ENCODE measurements at regions not wholly inside any gene's neighbourhood (a gene's known extent, or its start where the extent isn't known, plus 50 kb on each side); places are given as distances from the start of the nearest gene placed in this dataset.

DNA sequence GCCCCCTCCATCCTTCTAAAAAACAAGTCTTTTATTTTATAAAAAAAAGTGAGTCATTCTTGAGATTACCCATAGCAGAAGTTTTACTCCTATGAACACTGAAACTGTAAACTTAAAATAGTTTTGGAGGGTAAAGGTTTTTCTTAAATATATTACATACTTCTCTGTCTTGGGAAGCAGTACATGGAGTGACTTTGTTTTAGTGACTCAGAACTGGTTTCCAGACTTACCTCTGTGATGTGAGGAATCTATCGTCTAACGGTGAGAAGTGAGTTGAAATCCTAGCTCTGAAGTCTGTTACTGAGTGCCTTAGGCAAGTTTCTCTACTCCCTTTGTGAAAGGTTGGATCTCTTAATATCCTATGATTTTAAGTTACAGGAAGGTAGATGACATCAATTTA lies 176.3 kb upstream of the POU3F1 start:
- ChIA-PET CTCF (interaction anchor here (0.6 to 1.2 kb wide), 2 partner anchors 151 to 293 kb away, joined by 3 read pairs; no protein-coding TSS in a partner anchor), POLR2A (no interaction called here)
- peaks cover 7% of the 10 kb centered on the region for H3K36me3 Mint-ChIP-seq
- DNase-seq (ENCODE audit: low spot score): no peak
- ATAC-seq: no peak
- H3K27ac Mint-ChIP-seq: no peak overlapping the region
- peaks cover 10% of the 10 kb centered on the region for H3K9me3 Mint-ChIP-seq
- peaks cover 52% of the 10 kb centered on the region for H3K4me1 Mint-ChIP-seq
- peaks cover 58% of the 10 kb centered on the region for H3K27me3 Mint-ChIP-seq (ENCODE audit: low read depth)
- TF ChIP-seq, protein P1, sequence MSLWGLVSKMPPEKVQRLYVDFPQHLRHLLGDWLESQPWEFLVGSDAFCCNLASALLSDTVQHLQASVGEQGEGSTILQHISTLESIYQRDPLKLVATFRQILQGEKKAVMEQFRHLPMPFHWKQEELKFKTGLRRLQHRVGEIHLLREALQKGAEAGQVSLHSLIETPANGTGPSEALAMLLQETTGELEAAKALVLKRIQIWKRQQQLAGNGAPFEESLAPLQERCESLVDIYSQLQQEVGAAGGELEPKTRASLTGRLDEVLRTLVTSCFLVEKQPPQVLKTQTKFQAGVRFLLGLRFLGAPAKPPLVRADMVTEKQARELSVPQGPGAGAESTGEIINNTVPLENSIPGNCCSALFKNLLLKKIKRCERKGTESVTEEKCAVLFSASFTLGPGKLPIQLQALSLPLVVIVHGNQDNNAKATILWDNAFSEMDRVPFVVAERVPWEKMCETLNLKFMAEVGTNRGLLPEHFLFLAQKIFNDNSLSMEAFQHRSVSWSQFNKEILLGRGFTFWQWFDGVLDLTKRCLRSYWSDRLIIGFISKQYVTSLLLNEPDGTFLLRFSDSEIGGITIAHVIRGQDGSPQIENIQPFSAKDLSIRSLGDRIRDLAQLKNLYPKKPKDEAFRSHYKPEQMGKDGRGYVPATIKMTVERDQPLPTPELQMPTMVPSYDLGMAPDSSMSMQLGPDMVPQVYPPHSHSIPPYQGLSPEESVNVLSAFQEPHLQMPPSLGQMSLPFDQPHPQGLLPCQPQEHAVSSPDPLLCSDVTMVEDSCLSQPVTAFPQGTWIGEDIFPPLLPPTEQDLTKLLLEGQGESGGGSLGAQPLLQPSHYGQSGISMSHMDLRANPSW (CRISPR knock-in tag; conservative IDR thresholded peaks at IDR 0.05; ENCODE audit: low read depth): no peak
- TF ChIP-seq, protein P2, sequence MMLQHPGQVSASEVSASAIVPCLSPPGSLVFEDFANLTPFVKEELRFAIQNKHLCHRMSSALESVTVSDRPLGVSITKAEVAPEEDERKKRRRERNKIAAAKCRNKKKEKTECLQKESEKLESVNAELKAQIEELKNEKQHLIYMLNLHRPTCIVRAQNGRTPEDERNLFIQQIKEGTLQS (CRISPR knock-in tag; conservative IDR thresholded peaks at IDR 0.05): no peak
- TF ChIP-seq SP1 (CRISPR knock-in tag; conservative IDR thresholded peaks at IDR 0.05) (no peak), TEAD1 (CRISPR knock-in tag; IDR thresholded peaks at IDR 0.05) (no peak), FOXJ3 (CRISPR knock-in tag; IDR thresholded peaks at IDR 0.05; ENCODE audit: borderline replicate concordance) (no peak), RORB (CRISPR knock-in tag; IDR thresholded peaks at IDR 0.05) (no peak), EMX1 (CRISPR knock-in tag; IDR thresholded peaks at IDR 0.05) (no peak), ZNF232 (CRISPR knock-in tag; IDR thresholded peaks at IDR 0.05) (no peak), TP53 (CRISPR knock-in tag; IDR thresholded peaks at IDR 0.05) (no peak), MXD4 (CRISPR knock-in tag; IDR thresholded peaks at IDR 0.05; ENCODE audit: borderline replicate concordance) (no peak), FOXP1 (CRISPR knock-in tag; IDR thresholded peaks at IDR 0.05; ENCODE audit: borderline replicate concordance) (no peak), ZNF121 (CRISPR knock-in tag; IDR thresholded peaks at IDR 0.05) (no peak)
- TF ChIP-seq, protein P3, sequence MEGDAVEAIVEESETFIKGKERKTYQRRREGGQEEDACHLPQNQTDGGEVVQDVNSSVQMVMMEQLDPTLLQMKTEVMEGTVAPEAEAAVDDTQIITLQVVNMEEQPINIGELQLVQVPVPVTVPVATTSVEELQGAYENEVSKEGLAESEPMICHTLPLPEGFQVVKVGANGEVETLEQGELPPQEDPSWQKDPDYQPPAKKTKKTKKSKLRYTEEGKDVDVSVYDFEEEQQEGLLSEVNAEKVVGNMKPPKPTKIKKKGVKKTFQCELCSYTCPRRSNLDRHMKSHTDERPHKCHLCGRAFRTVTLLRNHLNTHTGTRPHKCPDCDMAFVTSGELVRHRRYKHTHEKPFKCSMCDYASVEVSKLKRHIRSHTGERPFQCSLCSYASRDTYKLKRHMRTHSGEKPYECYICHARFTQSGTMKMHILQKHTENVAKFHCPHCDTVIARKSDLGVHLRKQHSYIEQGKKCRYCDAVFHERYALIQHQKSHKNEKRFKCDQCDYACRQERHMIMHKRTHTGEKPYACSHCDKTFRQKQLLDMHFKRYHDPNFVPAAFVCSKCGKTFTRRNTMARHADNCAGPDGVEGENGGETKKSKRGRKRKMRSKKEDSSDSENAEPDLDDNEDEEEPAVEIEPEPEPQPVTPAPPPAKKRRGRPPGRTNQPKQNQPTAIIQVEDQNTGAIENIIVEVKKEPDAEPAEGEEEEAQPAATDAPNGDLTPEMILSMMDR (IDR thresholded peaks at IDR 0.05): no peak
- TF ChIP-seq, protein P4, sequence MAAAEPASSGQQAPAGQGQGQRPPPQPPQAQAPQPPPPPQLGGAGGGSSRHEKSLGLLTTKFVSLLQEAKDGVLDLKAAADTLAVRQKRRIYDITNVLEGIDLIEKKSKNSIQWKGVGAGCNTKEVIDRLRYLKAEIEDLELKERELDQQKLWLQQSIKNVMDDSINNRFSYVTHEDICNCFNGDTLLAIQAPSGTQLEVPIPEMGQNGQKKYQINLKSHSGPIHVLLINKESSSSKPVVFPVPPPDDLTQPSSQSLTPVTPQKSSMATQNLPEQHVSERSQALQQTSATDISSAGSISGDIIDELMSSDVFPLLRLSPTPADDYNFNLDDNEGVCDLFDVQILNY (CRISPR knock-in tag; IDR thresholded peaks at IDR 0.05): no peak
- TF ChIP-seq, protein P5, sequence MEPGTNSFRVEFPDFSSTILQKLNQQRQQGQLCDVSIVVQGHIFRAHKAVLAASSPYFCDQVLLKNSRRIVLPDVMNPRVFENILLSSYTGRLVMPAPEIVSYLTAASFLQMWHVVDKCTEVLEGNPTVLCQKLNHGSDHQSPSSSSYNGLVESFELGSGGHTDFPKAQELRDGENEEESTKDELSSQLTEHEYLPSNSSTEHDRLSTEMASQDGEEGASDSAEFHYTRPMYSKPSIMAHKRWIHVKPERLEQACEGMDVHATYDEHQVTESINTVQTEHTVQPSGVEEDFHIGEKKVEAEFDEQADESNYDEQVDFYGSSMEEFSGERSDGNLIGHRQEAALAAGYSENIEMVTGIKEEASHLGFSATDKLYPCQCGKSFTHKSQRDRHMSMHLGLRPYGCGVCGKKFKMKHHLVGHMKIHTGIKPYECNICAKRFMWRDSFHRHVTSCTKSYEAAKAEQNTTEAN (CRISPR knock-in tag; IDR thresholded peaks at IDR 0.05): no peak
- TF ChIP-seq, protein P6, sequence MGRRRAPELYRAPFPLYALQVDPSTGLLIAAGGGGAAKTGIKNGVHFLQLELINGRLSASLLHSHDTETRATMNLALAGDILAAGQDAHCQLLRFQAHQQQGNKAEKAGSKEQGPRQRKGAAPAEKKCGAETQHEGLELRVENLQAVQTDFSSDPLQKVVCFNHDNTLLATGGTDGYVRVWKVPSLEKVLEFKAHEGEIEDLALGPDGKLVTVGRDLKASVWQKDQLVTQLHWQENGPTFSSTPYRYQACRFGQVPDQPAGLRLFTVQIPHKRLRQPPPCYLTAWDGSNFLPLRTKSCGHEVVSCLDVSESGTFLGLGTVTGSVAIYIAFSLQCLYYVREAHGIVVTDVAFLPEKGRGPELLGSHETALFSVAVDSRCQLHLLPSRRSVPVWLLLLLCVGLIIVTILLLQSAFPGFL (CRISPR knock-in tag; IDR thresholded peaks at IDR 0.05; ENCODE audit: borderline replicate concordance): no peak
- TF ChIP-seq, protein P7, sequence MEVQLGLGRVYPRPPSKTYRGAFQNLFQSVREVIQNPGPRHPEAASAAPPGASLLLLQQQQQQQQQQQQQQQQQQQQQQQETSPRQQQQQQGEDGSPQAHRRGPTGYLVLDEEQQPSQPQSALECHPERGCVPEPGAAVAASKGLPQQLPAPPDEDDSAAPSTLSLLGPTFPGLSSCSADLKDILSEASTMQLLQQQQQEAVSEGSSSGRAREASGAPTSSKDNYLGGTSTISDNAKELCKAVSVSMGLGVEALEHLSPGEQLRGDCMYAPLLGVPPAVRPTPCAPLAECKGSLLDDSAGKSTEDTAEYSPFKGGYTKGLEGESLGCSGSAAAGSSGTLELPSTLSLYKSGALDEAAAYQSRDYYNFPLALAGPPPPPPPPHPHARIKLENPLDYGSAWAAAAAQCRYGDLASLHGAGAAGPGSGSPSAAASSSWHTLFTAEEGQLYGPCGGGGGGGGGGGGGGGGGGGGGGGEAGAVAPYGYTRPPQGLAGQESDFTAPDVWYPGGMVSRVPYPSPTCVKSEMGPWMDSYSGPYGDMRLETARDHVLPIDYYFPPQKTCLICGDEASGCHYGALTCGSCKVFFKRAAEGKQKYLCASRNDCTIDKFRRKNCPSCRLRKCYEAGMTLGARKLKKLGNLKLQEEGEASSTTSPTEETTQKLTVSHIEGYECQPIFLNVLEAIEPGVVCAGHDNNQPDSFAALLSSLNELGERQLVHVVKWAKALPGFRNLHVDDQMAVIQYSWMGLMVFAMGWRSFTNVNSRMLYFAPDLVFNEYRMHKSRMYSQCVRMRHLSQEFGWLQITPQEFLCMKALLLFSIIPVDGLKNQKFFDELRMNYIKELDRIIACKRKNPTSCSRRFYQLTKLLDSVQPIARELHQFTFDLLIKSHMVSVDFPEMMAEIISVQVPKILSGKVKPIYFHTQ (CRISPR knock-in tag; IDR thresholded peaks at IDR 0.05): no peak
- TF ChIP-seq, protein P8, sequence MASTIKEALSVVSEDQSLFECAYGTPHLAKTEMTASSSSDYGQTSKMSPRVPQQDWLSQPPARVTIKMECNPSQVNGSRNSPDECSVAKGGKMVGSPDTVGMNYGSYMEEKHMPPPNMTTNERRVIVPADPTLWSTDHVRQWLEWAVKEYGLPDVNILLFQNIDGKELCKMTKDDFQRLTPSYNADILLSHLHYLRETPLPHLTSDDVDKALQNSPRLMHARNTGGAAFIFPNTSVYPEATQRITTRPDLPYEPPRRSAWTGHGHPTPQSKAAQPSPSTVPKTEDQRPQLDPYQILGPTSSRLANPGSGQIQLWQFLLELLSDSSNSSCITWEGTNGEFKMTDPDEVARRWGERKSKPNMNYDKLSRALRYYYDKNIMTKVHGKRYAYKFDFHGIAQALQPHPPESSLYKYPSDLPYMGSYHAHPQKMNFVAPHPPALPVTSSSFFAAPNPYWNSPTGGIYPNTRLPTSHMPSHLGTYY (CRISPR knock-in tag; IDR thresholded peaks at IDR 0.05): no peak
- no peak overlapping the region for H3K4me3 Mint-ChIP-seq

Measured in WTC11 (cell line).